Psoas muscle (tissue), 7 donors: ENCODE measurements at regions not wholly inside any gene's neighbourhood (a gene's known extent, or its start where the extent isn't known, plus 50 kb on each side); places are given as distances from the start of the nearest gene placed in this dataset.
"Not testable (repeated sequence)": the region's sequence is repeated elsewhere in the genome, so short reads cannot be mapped to it uniquely, and the experiment has no call there.

Experiments used
- ATAC-seq, 4 donors: fragments of 200-7000 bp; cut with Tn5 transposase; one replicate each; pipeline ENCODE4 v1.9.1; 2020; ENCODE audit warnings: moderate library complexity in 3 of 4, mild to moderate bottlenecking in 2 of 4
- DNase-seq, 2 donors: peaks; one replicate each; pipeline ENCODE4 v3.0.0-alpha.2; 2020
- H3K27ac ChIP-seq: fragments of 200-600 bp; one replicate; pipeline ENCODE4 v1.8.0; 2022
- H3K27me3 ChIP-seq, 3 donors: fragments of 200-600 bp in 1 of 3; one replicate each; pipeline versions ENCODE4 v1.6.1 to v1.8.0; 2013 to 2022; ENCODE audit warnings: low read length in 2 of 3, mild to moderate bottlenecking in 2 of 3, moderate library complexity in 1 of 3; ENCODE audit not compliant: insufficient read depth in 3 of 3
- H3K36me3 ChIP-seq, 2 donors: fragments of 200-600 bp in 1 of 2; one replicate each; pipeline versions ENCODE4 v1.6.1 to v1.8.0; 2013 to 2022; ENCODE audit warnings: low read depth in 1 of 2, mild to moderate bottlenecking in 1 of 2, moderate library complexity in 1 of 2; ENCODE audit not compliant: insufficient read depth in 1 of 2
- H3K4me1 ChIP-seq: fragments of 200-600 bp; one replicate; pipeline ENCODE4 v1.8.0; 2022
- H3K4me3 ChIP-seq: fragments of 200-600 bp; one replicate; pipeline ENCODE4 v1.8.0; 2022; ENCODE audit warnings: mild to moderate bottlenecking
- H3K9me3 ChIP-seq: fragments of 200-600 bp; one replicate; pipeline ENCODE4 v1.8.0; 2022
- WGBS, 3 donors: extraction: QIAGEN DNeasy Blood & Tissue Kit; methylation state at CpG; one replicate each; pipeline versions ENCODE4 v1.1.6 to v1.1.7; 2013; 5-methylcytosine and 5-hydroxymethylcytosine counted together
- intact Hi-C, 2 donors: fragments of 100-400 bp; cut with DNase I; formaldehyde crosslinking; loops; one replicate each; pipeline versions ENCODE4 v1.11.0 to v1.14.2; 2022
- TF ChIP-seq, protein P1 (sequence below): fragments of 200-600 bp; IDR thresholded peaks from one replicate; pipeline ENCODE4 v1.8.0; 2022; ENCODE audit warnings: antibody characterized with exemption
- donor health status: healthy with polysubstance abuse.
- donor health status: DM: no; HTN: no; CAD: no; lungs with moderate emphysema.
- donor health status: Bipolar disorder and iron deficiency.
- donor health status: healthy.
- donor health status: DM: yes; HTN: yes; CAD: no.
- donor health status: DM: no; HTN: no; CAD: no.
- donor health status: DM: yes; HTN: yes; CAD: no.

DNA sequence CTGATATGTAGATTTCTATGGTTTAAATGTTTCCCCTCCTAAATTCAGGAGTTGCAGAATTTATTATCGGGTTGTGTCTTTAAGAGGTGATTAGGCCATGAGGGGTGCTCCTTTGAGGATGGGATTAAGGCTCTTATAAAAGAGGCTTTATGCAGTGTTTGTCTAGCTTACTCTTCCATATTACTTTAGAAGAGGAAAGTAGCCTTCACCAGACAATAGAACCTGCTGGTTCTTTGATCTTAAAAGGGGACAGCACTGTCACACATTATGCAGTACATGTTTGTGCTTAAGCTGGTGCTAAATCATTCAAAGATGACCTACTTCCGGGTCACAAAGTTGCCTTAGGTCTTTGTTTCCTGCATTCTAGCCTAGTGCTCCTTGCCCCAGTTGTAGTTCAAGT is 81.0 kb downstream of the CPXCR1 start:
- ATAC-seq = no peak
- 53 to 71% (median 60%) methylated on average over 2 of the region's 2 CpGs for WGBS, 3 donors
- no peak for DNase-seq
- Histone ChIP-seq H3K9me3 (no peaks in the 10 kb centered on the region), H3K27ac (no peak overlapping the region), H3K4me1 (no peaks in the 10 kb centered on the region), H3K27me3 (no peaks in the 10 kb centered on the region), H3K36me3 (no peaks in the 10 kb centered on the region), H3K4me3 (no peak overlapping the region)
- TF ChIP-seq, protein P1, sequence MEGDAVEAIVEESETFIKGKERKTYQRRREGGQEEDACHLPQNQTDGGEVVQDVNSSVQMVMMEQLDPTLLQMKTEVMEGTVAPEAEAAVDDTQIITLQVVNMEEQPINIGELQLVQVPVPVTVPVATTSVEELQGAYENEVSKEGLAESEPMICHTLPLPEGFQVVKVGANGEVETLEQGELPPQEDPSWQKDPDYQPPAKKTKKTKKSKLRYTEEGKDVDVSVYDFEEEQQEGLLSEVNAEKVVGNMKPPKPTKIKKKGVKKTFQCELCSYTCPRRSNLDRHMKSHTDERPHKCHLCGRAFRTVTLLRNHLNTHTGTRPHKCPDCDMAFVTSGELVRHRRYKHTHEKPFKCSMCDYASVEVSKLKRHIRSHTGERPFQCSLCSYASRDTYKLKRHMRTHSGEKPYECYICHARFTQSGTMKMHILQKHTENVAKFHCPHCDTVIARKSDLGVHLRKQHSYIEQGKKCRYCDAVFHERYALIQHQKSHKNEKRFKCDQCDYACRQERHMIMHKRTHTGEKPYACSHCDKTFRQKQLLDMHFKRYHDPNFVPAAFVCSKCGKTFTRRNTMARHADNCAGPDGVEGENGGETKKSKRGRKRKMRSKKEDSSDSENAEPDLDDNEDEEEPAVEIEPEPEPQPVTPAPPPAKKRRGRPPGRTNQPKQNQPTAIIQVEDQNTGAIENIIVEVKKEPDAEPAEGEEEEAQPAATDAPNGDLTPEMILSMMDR = no peak
- intact Hi-C loops = no loop called here

DNA sequence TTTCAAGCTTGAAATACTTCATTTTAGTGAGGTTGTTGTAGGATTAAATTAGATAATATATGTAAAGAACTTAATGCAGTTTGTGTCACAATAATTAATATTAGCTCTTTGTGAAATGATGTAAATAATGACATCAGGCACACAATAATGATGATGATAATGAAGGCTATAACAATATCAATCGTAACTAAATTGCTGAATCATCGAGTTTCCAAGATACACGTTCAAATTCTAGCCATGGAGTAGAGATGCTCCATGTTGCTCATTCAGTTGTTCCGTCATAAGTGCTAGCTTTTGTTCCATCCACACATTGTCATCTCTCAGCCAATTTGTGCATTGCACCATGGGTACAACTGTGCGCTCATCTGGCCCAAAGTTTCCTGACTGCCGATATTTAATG is 83.1 kb downstream of the CPXCR1 start:
- DNase-seq (no peak), ATAC-seq (no peak)
- no peak overlapping the region for H3K27ac ChIP-seq
- H3K4me3 ChIP-seq = no peak overlapping the region
- intact Hi-C loops = no loop called here
- H3K27me3 ChIP-seq = no peaks in the 10 kb centered on the region
- TF ChIP-seq, protein P1 = no peak
- H3K9me3 ChIP-seq = no peaks in the 10 kb centered on the region
- no peaks in the 10 kb centered on the region for H3K36me3 ChIP-seq
- H3K4me1 ChIP-seq = no peaks in the 10 kb centered on the region
- WGBS, 3 donors = 87 to 92% (median 89%) methylated on average over 6 of the region's 6 CpGs

DNA sequence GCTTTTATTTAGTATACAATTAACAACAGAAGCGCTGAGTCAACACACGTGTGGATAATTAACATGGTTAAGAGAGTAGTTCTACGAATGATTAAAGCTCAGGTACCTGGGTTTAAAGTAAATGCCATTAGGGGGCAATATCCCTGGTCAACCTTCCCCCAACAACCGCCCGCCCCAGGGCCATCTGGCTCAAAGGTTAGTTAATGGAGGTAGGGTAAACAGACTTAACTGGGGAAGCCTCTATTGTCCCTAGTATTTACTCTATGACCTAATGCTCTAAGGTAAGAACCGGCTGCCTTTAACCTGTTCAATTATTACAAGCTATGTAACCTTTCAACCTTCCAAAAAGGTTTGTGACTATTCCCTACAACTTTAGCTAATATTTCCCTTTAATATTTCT is 90.7 kb downstream of the CPXCR1 start:
- H3K4me1 ChIP-seq, DNase-seq, H3K36me3 ChIP-seq, ATAC-seq, H3K9me3 ChIP-seq, H3K27ac ChIP-seq, intact Hi-C loops, H3K27me3 ChIP-seq, H3K4me3 ChIP-seq: not testable (repeated sequence)
- WGBS, 3 donors = 61 to 73% (median 69%) methylated on average over 6 of the region's 6 CpGs

DNA sequence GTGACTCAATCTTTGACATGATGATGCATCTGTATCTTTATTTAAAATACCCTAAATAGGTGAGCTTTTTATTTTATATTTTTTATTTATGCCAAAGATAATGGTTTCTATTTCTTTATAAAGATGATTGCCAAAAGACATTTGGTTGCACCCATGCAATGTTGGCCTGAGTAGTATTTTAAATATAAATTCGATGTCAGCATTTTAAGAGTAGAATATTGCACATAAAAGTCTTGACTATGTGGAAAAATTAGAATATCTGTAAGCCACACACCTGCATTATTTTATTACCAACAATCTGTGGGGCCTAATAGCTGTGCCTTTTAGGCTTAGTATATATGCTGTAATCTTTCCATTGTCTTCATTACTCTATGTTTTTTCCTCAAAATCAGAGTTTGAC is 91.4 kb downstream of the CPXCR1 start:
- no peak for DNase-seq
- H3K9me3 ChIP-seq = no peaks in the 10 kb centered on the region
- H3K4me1 ChIP-seq = no peaks in the 10 kb centered on the region
- no peaks in the 10 kb centered on the region for H3K27me3 ChIP-seq
- H3K4me3 ChIP-seq = no peak overlapping the region
- no peaks in the 10 kb centered on the region for H3K36me3 ChIP-seq
- WGBS, 3 donors = 63 to 73% (median 72%) methylated on average over 1 of the region's 1 CpG
- ATAC-seq = no peak
- H3K27ac ChIP-seq = no peak overlapping the region
- intact Hi-C loops = no loop called here
- TF ChIP-seq, protein P1 = no peak

DNA sequence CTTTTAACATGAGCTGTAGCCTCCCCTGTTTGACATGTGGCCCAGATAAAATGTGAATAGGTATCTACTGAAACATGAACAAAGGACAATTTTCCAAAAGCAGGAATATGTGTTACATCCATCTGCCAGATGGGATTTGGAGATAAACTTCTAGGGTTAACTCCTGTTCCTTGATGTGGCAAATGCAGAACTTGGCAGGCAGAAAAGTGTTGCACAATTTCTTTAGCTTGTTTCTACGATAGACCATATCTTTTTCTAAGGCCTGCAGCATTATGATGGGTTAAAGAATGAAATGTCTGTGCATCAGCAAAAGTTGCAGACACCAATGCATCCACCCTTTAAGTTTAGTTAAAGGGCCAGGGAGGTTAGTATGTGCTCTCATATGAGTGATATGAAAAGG is 96.8 kb downstream of the CPXCR1 start:
- ATAC-seq, intact Hi-C loops, H3K9me3 ChIP-seq, H3K4me3 ChIP-seq, H3K4me1 ChIP-seq, H3K36me3 ChIP-seq, H3K27me3 ChIP-seq, DNase-seq, H3K27ac ChIP-seq: not testable (repeated sequence)
- 12 to 44% (median 33%) methylated on average over 1 of the region's 1 CpG for WGBS, 3 donors

DNA sequence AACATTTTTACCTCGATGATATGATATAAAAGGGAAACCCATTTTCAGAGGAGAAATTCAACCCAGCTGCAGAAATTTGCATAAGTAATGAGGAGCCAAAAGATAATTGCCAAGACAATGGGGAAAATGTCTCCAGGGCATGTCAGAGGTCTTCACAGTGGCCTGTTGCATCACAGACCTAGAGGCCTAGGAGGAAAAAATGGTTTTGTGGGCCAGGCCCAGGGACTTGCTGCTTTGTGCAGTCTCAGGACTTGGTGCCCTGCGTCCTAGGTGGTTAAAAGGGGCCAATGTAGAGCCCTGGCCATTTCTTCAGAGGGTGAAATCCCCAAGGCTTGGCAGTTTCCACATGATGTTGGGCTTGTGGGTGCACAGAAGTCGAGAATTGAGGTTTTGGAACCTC is 106.9 kb downstream of the CPXCR1 start:
- Histone ChIP-seq H3K4me3 (no peak overlapping the region), H3K27ac (no peak overlapping the region), H3K4me1 (no peaks in the 10 kb centered on the region), H3K9me3 (no peaks in the 10 kb centered on the region), H3K36me3 (no peaks in the 10 kb centered on the region), H3K27me3 (no peaks in the 10 kb centered on the region)
- 40 to 53% (median 44%) methylated on average over 3 of the region's 3 CpGs for WGBS, 3 donors
- TF ChIP-seq, protein P1 = no peak
- ATAC-seq (no peak), DNase-seq (no peak)
- intact Hi-C loops = no loop called here
